Transverse colon (tissue), 4 donors: ENCODE measurements at regions not wholly inside any gene's neighbourhood (a gene's known extent, or its start where the extent isn't known, plus 50 kb on each side); places are given as distances from the start of the nearest gene placed in this dataset.

ENCODE experiments used
- DNase-seq: peaks from one replicate; pipeline ENCODE4 v3.0.0-alpha.2; 2019
- H3K27ac ChIP-seq, 4 donors: fragments of 200-600 bp; sonication (generic); 2 replicates each; pipeline ENCODE4 v1.5.1; 2016 to 2018; ENCODE audit warnings: inconsistent platforms in 4 of 4
- H3K27me3 ChIP-seq: fragments of 200-600 bp; sonication (generic); 2 replicates; pipeline ENCODE4 v1.5.1; 2017; ENCODE audit warnings: inconsistent platforms
- H3K36me3 ChIP-seq, 4 donors: fragments of 200-600 bp; sonication (generic); 2 replicates each; pipeline ENCODE4 v1.5.1; 2017 to 2019; ENCODE audit warnings: inconsistent platforms in 4 of 4
- H3K4me1 ChIP-seq, 4 donors: fragments of 200-600 bp; sonication (generic); 2 replicates each; pipeline ENCODE4 v1.5.1; 2017 to 2020; ENCODE audit warnings: inconsistent platforms in 4 of 4
- H3K4me3 ChIP-seq, 4 donors: fragments of 200-600 bp; sonication (generic); 1 replicate in 1 of 4; 2 replicates in 3 of 4; pipeline versions ENCODE4 v1.5.1 to v1.6.1; 2017 to 2019; ENCODE audit warnings: inconsistent platforms in 4 of 4
- H3K9me3 ChIP-seq, 2 donors: fragments of 200-600 bp; sonication (generic); 2 replicates each; pipeline ENCODE4 v1.5.1; 2017 to 2019; ENCODE audit warnings: inconsistent platforms in 2 of 2
- CTCF ChIP-seq, 5 experiments: fragments of 200-600 bp in 3 of 5; fragments of 450-650 bp in 2 of 5; sonication (generic) in 3 of 5; IDR thresholded peaks; 1 replicate in 2 of 5; 2 replicates in 3 of 5; pipeline ENCODE4 v1.5.1; 2016 to 2017; ENCODE audit warnings: antibody characterized with exemption in 5 of 5, inconsistent platforms in 3 of 5, mild to moderate bottlenecking in 2 of 5, moderate library complexity in 1 of 5
- EP300 ChIP-seq: sonication (generic); formaldehyde crosslinking; IDR thresholded peaks from one replicate; pipeline ENCODE4 v1.6.1; 2017; ENCODE audit warnings: antibody characterized with exemption, low read depth
- POLR2A ChIP-seq: fragments of 450-650 bp; IDR thresholded peaks from one replicate; pipeline ENCODE4 v1.6.1; 2016; ENCODE audit warnings: antibody characterized with exemption, mild to moderate bottlenecking, moderate library complexity
- POLR2AphosphoS5 ChIP-seq, 3 donors: sonication (generic); formaldehyde crosslinking; IDR thresholded peaks; one replicate each; pipeline ENCODE4 v1.6.1; 2016; ENCODE audit warnings: antibody characterized with exemption in 3 of 3
- WGBS, 2 donors: methylation state at CpG; one replicate each; pipeline ENCODE4 v1.1.5; 2018; ENCODE audit warnings: low coverage in 1 of 2; 5-methylcytosine and 5-hydroxymethylcytosine counted together
- in situ Hi-C, 4 donors: fragments of 200-750 bp; cut with MboI; loops; one replicate each; pipeline versions ENCODE4 v1.15.0 to v1.15.1; 2017; ENCODE audit warnings: low sequenced_read_pairs in 3 of 4, low pct_ligation_motif_present in 1 of 4, low pct_unique_long_range_greater_than_20kb in 1 of 4
- intact Hi-C: fragments of 100-400 bp; cut with DNase I; formaldehyde crosslinking; loops from one replicate; pipeline ENCODE4 v1.15.1; 2023; ENCODE audit warnings: low total_unique reads

- WGBS, 2 donors = 56% methylated on average over 10 of the region's 10 CpGs; no CpG with 5 or more reads in 1 of the 2 donors
These were observed 114.5 kb downstream of the TMEM130 start for GRCh38 chr7:98755138-98755898.

DNA sequence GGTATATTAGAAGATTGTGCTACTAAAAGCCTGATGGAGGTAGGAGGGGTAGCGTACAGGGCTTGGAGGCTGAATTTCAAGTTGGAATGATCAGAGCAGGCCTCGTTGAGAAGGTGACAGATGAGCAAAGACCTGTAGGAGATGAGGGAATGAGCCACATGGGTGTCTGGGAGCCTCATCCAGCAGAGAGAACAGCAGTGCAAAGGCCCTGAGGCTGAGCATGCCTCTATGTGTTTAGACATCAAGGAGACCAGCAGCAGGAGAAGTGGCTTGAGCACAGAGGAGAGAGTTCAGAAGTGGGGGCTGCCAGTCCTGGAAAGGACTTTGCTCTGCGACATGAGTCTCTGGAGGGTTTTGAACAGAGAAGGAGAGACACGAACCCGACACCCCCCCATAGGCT is 111.7 kb downstream of the TMEM130 start:
- 89% methylated on average over 5 of the region's 5 CpGs; no CpG with 5 or more reads in 1 of the 2 donors for WGBS, 2 donors
- Histone ChIP-seq H3K36me3 (no peaks in the 10 kb centered on the region), H3K4me3 (no peak overlapping the region), H3K27ac (no peak overlapping the region), H3K27me3 (no peaks in the 10 kb centered on the region), H3K9me3 (no peaks in the 10 kb centered on the region), H3K4me1 (no peaks in the 10 kb centered on the region)
- intact Hi-C loops (no loop called here), in situ Hi-C loops (no loop called here)
- no peak for TF ChIP-seq CTCF (IDR thresholded peaks at IDR 0.05)
- TF ChIP-seq POLR2AphosphoS5 (IDR thresholded peaks at IDR 0.05) = no peak
- TF ChIP-seq EP300 = no peak
- TF ChIP-seq POLR2A = no peak
- no peak for DNase-seq

More at GRCh38 chr7:98755138-98755898, 114.5 kb downstream of the TMEM130 start:
- Histone ChIP-seq H3K27ac (no peak overlapping the region), H3K9me3 (no peaks in the 10 kb centered on the region), H3K4me3 (no peak overlapping the region), H3K36me3 (no peaks in the 10 kb centered on the region), H3K4me1 (no peaks in the 10 kb centered on the region), H3K27me3 (no peaks in the 10 kb centered on the region)
- in situ Hi-C loops = no loop called here
- DNase-seq = no peak
- TF ChIP-seq CTCF (IDR thresholded peaks at IDR 0.05) (no peak), POLR2AphosphoS5 (IDR thresholded peaks at IDR 0.05) (no peak), EP300 (no peak), POLR2A (no peak)
- intact Hi-C loops = no loop called here

GRCh38 chr7:98760201-98760651 is 109.6 kb downstream of the TMEM130 start:
- H3K36me3 ChIP-seq = no peaks in the 10 kb centered on the region
- WGBS, 2 donors = 68% methylated on average over 8 of the region's 8 CpGs; no CpG with 5 or more reads in 1 of the 2 donors
- H3K27me3 ChIP-seq = no peaks in the 10 kb centered on the region
- no peaks in the 10 kb centered on the region for H3K9me3 ChIP-seq
- TF ChIP-seq POLR2AphosphoS5 (IDR thresholded peaks at IDR 0.05) (no peak), EP300 (no peak), CTCF (IDR thresholded peaks at IDR 0.05) (no peak), POLR2A (no peak)
- intact Hi-C loops (no loop called here), in situ Hi-C loops (no loop called here)
- no peaks in the 10 kb centered on the region for H3K4me1 ChIP-seq
- no peak overlapping the region for H3K27ac ChIP-seq
- no peak overlapping the region for H3K4me3 ChIP-seq
- DNase-seq = no peak

- TF ChIP-seq POLR2AphosphoS5 (IDR thresholded peaks at IDR 0.05) = no peak
- TF ChIP-seq POLR2A = no peak
- TF ChIP-seq EP300 = no peak
- TF ChIP-seq CTCF (IDR thresholded peaks at IDR 0.05) = no peak
- 82% methylated on average over 1 of the region's 1 CpG; no CpG with 5 or more reads in 1 of the 2 donors for WGBS, 2 donors
- no peaks in the 10 kb centered on the region for H3K27me3 ChIP-seq
- no peaks in the 10 kb centered on the region for H3K9me3 ChIP-seq
- H3K36me3 ChIP-seq = no peaks in the 10 kb centered on the region
- in situ Hi-C loops (no loop called here), intact Hi-C loops (no loop called here)
- H3K4me3 ChIP-seq = no peak overlapping the region
- DNase-seq = no peak
- no peaks in the 10 kb centered on the region for H3K4me1 ChIP-seq
- H3K27ac ChIP-seq = no peak overlapping the region
These were observed 108.6 kb downstream of the TMEM130 start for GRCh38 chr7:98761225-98761624.
